Gastroesophageal sphincter (tissue), 3 donors: ENCODE measurements at regions not wholly inside any gene's neighbourhood (a gene's known extent, or its start where the extent isn't known, plus 50 kb on each side); places are given as distances from the start of the nearest gene placed in this dataset.

Source experiments
- POLR2AphosphoS5 ChIP-seq: sonication (generic); formaldehyde crosslinking; IDR thresholded peaks from one replicate; pipeline ENCODE4 v1.6.1; 2017; ENCODE audit warnings: antibody characterized with exemption
- TF ChIP-seq, protein P1 (sequence below), 4 experiments: fragments of 200-600 bp in 2 of 4; fragments of 450-650 bp in 2 of 4; sonication (generic) in 1 of 4; IDR thresholded peaks; one replicate each; pipeline ENCODE4 v1.5.1; 2017 to 2019; ENCODE audit warnings: antibody characterized with exemption in 4 of 4, mild to moderate bottlenecking in 2 of 4, moderate library complexity in 2 of 4

DNA sequence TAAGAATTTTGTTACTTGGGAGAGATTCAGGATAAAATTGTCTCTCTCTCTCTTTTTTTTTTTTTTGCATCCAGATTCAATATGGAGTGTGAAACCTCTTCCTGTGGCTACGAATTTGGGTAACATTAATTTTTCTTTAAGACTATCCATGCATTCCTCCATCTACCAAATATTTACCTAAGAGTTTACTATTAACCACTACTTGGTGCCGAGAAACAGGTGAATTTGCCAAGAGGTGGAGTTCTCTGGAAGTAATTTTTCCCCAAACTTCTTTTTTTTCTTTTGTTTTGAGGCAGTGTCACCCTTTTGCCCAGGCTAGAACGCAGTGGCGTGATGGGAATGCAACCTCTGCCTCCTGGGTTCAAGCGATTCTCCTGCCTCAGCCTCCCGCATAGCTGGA, 206.3 kb upstream of the VLDLR start:
- no peak for TF ChIP-seq POLR2AphosphoS5
- TF ChIP-seq, protein P1, sequence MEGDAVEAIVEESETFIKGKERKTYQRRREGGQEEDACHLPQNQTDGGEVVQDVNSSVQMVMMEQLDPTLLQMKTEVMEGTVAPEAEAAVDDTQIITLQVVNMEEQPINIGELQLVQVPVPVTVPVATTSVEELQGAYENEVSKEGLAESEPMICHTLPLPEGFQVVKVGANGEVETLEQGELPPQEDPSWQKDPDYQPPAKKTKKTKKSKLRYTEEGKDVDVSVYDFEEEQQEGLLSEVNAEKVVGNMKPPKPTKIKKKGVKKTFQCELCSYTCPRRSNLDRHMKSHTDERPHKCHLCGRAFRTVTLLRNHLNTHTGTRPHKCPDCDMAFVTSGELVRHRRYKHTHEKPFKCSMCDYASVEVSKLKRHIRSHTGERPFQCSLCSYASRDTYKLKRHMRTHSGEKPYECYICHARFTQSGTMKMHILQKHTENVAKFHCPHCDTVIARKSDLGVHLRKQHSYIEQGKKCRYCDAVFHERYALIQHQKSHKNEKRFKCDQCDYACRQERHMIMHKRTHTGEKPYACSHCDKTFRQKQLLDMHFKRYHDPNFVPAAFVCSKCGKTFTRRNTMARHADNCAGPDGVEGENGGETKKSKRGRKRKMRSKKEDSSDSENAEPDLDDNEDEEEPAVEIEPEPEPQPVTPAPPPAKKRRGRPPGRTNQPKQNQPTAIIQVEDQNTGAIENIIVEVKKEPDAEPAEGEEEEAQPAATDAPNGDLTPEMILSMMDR (IDR thresholded peaks at IDR 0.05) = no peak
